C4-2B (cell line): ENCODE measurements at regions not wholly inside any gene's neighbourhood (a gene's known extent, or its start where the extent isn't known, plus 50 kb on each side); places are given as distances from the start of the nearest gene placed in this dataset.

Experiments
- ZFX ChIP-seq: fragments of 450-650 bp; IDR thresholded peaks from 2 replicates; pipeline ENCODE4 v1.6.1; 2017
- TF ChIP-seq, protein P1 (sequence below): fragments of 450-650 bp; conservative IDR thresholded peaks from 2 replicates; pipeline ENCODE4 v1.5.1; 2017; ENCODE audit warnings: mild to moderate bottlenecking

DNA sequence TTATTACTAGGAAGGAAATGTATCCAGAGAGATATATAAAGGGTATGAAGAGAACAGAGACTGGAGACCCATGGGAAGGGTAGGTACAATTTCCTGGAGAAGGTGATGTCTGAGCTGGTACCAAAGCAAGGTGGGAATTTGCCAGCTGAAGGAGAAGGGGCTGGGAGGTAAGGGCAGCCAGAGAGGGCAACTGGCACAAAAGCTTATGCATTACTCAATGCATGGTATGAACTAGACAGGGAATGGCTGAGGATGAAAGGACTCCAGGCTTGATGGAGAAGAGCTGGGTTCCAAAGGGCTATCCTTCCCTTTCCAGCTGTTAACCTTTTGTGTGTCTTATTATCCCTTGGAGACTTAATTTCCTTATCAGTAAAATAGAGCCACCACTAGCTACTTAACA is 113.6 kb upstream of the GADD45A start:
- TF ChIP-seq, protein P1, sequence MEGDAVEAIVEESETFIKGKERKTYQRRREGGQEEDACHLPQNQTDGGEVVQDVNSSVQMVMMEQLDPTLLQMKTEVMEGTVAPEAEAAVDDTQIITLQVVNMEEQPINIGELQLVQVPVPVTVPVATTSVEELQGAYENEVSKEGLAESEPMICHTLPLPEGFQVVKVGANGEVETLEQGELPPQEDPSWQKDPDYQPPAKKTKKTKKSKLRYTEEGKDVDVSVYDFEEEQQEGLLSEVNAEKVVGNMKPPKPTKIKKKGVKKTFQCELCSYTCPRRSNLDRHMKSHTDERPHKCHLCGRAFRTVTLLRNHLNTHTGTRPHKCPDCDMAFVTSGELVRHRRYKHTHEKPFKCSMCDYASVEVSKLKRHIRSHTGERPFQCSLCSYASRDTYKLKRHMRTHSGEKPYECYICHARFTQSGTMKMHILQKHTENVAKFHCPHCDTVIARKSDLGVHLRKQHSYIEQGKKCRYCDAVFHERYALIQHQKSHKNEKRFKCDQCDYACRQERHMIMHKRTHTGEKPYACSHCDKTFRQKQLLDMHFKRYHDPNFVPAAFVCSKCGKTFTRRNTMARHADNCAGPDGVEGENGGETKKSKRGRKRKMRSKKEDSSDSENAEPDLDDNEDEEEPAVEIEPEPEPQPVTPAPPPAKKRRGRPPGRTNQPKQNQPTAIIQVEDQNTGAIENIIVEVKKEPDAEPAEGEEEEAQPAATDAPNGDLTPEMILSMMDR = no peak
- no peak for TF ChIP-seq ZFX
